Testis (tissue), 2 donors: ENCODE measurements at regions not wholly inside any gene's neighbourhood (a gene's known extent, or its start where the extent isn't known, plus 50 kb on each side); places are given as distances from the start of the nearest gene placed in this dataset.

Source experiments
- CTCF ChIP-seq, 3 experiments: fragments of 450-650 bp in 2 of 3; fragments of 200-600 bp in 1 of 3; sonication (generic) in 1 of 3; IDR thresholded peaks; one replicate each; pipeline ENCODE4 v1.5.1; 2016 to 2019; ENCODE audit warnings: antibody characterized with exemption in 3 of 3, mild to moderate bottlenecking in 2 of 3, moderate library complexity in 1 of 3
- POLR2A ChIP-seq: fragments of 450-650 bp; IDR thresholded peaks from one replicate; pipeline ENCODE4 v1.6.1; 2017; ENCODE audit warnings: antibody characterized with exemption, mild to moderate bottlenecking, moderate library complexity

DNA sequence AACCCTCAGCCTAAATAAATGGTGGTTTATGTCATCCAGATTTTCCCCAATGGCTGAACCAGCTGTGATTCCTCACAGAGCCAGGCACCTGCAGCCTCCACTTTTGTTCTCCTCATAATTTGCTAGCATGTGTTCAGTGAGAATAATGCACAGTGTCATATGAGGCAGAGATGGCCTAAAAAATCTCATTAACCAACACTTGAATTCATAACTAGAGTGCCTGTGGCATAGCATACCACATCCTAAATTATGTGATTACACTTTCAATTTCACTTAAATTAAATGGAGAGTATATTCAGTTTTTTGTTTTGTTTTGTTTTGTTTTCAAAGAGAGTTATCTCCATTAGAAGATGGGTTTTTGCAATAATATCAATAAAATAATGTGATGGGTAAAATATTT is 488.0 kb downstream of the CBLN2 start:
- TF ChIP-seq CTCF (IDR thresholded peaks at IDR 0.05) (no peak), POLR2A (no peak)
